ENCODE measurements at regions not wholly inside any gene's neighbourhood (a gene's known extent, or its start where the extent isn't known, plus 50 kb on each side); places are given as distances from the start of the nearest gene placed in this dataset.

- Histone ChIP-seq H3K27me3 (replicated peaks; ENCODE audit: insufficient read depth) (no peaks in the 10 kb centered on the region), H3K4me3 (no peak overlapping the region), H3K9me3 (no peaks in the 10 kb centered on the region), H3K36me3 (no peaks in the 10 kb centered on the region), H3K27ac (no peak overlapping the region), H3K4me1 (ENCODE audit: control insufficient read depth in 1 of 2, low read depth in 2 of 2) (no peaks in the 10 kb centered on the region)
- DNase-seq (ENCODE audit: low spot score) (no peak), ATAC-seq (ENCODE audit: insufficient number of reproducible peaks, low FRiP score, low read depth) (no peak)
- TF ChIP-seq, protein P1, sequence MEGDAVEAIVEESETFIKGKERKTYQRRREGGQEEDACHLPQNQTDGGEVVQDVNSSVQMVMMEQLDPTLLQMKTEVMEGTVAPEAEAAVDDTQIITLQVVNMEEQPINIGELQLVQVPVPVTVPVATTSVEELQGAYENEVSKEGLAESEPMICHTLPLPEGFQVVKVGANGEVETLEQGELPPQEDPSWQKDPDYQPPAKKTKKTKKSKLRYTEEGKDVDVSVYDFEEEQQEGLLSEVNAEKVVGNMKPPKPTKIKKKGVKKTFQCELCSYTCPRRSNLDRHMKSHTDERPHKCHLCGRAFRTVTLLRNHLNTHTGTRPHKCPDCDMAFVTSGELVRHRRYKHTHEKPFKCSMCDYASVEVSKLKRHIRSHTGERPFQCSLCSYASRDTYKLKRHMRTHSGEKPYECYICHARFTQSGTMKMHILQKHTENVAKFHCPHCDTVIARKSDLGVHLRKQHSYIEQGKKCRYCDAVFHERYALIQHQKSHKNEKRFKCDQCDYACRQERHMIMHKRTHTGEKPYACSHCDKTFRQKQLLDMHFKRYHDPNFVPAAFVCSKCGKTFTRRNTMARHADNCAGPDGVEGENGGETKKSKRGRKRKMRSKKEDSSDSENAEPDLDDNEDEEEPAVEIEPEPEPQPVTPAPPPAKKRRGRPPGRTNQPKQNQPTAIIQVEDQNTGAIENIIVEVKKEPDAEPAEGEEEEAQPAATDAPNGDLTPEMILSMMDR (IDR thresholded peaks at IDR 0.05): no peak
These were observed 195.4 kb downstream of the HAUS1 start for GRCh38 chr18:46299465-46300008.

GRCh38 chr18:46301081-46301480 is 196.9 kb downstream of the HAUS1 start:
- Histone ChIP-seq H3K4me3 (no peak overlapping the region), H3K27ac (no peak overlapping the region), H3K9me3 (no peaks in the 10 kb centered on the region), H3K4me1 (ENCODE audit: control insufficient read depth in 1 of 2, low read depth in 2 of 2) (no peaks in the 10 kb centered on the region), H3K36me3 (no peaks in the 10 kb centered on the region), H3K27me3 (replicated peaks; ENCODE audit: insufficient read depth) (no peaks in the 10 kb centered on the region)
- TF ChIP-seq, protein P1 (IDR thresholded peaks at IDR 0.05): no peak
- ATAC-seq (ENCODE audit: insufficient number of reproducible peaks, low FRiP score, low read depth) (no peak), DNase-seq (ENCODE audit: low spot score) (no peak)

DNA sequence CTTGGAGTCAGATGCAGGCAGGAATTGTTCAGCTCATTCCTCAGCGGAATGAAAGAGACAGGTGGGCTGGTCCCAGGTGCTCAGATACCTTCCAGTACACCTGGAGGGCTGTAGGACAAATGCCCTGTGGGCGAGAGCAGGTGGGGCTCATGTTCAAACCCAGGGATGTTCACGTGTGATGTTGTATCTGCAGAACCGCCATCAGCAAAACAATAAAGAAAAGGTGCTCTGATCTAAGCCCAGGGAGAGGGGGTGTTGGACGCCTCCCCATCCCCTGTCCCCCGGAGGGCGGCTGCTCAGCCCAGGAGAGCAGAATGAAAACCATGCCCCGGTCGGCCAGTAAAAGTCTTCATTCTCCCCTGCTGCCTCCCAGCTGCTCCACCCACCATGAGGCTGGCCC is 197.4 kb downstream of the HAUS1 start:
- DNase-seq (ENCODE audit: low spot score): no peak

DNA sequence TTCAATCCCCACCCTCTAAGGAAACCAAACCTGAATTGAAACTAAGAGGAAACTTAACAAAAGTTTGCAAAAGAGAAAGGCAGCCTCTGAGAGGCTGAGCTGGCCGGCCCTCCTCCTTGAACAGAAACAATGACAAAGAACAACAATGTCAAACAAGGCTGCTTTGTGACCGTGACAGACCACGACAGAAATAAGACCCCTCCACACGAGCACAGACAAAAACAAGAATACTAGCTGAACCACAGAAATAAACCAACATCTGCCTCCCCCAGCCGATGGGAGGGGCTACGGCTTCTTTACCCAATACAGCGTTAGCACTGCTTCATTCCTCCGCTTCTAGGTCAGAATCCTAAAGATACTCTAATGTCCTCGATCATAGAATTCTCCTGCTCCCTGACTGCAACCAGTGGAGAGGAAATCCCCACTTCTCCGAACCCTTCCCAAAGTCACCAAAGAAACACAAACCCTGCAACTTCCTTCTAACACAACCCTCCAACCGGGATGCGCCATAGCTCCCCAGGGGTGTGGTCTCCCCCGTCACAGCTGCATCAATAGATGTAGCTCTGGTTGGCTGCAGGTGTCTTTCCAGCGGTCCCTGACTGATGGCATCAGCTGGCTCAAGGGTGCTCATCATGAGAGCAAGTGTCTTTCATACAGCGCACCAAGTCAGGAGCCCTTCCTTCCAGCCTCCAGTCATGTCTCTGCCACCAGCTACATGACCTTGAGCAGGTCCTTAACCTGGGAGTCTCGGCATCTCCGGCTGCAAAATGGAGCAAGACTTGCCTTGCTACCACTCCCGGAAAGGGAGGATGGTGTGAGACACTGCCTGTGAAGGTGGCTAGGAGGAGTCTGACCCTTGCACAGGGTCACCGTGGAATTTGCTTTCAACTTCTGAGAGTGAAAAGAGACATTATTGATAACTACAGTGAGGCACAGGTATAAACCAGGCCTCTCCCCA is 198.6 kb downstream of the HAUS1 start:
- TF ChIP-seq, protein P1 (IDR thresholded peaks at IDR 0.05): no peak
- H3K4me1 ChIP-seq (ENCODE audit: control insufficient read depth in 1 of 2, low read depth in 2 of 2): no peaks in the 10 kb centered on the region
- H3K36me3 ChIP-seq: no peaks in the 10 kb centered on the region
- no peak for DNase-seq (ENCODE audit: low spot score)
- no peak for ATAC-seq (ENCODE audit: insufficient number of reproducible peaks, low FRiP score, low read depth)
- no peaks in the 10 kb centered on the region for H3K27me3 ChIP-seq (replicated peaks; ENCODE audit: insufficient read depth)
- no peaks in the 10 kb centered on the region for H3K9me3 ChIP-seq
- H3K27ac ChIP-seq: no peak overlapping the region
- H3K4me3 ChIP-seq: no peak overlapping the region

More for the DNA sequence above, 197.4 kb downstream of the HAUS1 start:
- TF ChIP-seq, protein P1 (IDR thresholded peaks at IDR 0.05): no peak
- Histone ChIP-seq H3K27ac (no peak overlapping the region), H3K36me3 (no peaks in the 10 kb centered on the region), H3K4me1 (ENCODE audit: control insufficient read depth in 1 of 2, low read depth in 2 of 2) (no peaks in the 10 kb centered on the region), H3K27me3 (replicated peaks; ENCODE audit: insufficient read depth) (no peaks in the 10 kb centered on the region), H3K4me3 (no peak overlapping the region), H3K9me3 (no peaks in the 10 kb centered on the region)
- no peak for ATAC-seq (ENCODE audit: insufficient number of reproducible peaks, low FRiP score, low read depth)

GRCh38 chr18:46310258-46310657 is 206.1 kb downstream of the HAUS1 start:
- no peak overlapping the region for H3K27ac ChIP-seq
- no peaks in the 10 kb centered on the region for H3K36me3 ChIP-seq
- H3K27me3 ChIP-seq (replicated peaks; ENCODE audit: insufficient read depth): no peaks in the 10 kb centered on the region
- H3K9me3 ChIP-seq: no peaks in the 10 kb centered on the region
- H3K4me1 ChIP-seq (ENCODE audit: control insufficient read depth in 1 of 2, low read depth in 2 of 2): no peaks in the 10 kb centered on the region
- no peak overlapping the region for H3K4me3 ChIP-seq
- TF ChIP-seq, protein P1 (IDR thresholded peaks at IDR 0.05): no peak
- no peak for ATAC-seq (ENCODE audit: insufficient number of reproducible peaks, low FRiP score, low read depth)
- no peak for DNase-seq (ENCODE audit: low spot score)
